ENCODE measurements at regions not wholly inside any gene's neighbourhood (a gene's known extent, or its start where the extent isn't known, plus 50 kb on each side); places are given as distances from the start of the nearest gene placed in this dataset.

DNA sequence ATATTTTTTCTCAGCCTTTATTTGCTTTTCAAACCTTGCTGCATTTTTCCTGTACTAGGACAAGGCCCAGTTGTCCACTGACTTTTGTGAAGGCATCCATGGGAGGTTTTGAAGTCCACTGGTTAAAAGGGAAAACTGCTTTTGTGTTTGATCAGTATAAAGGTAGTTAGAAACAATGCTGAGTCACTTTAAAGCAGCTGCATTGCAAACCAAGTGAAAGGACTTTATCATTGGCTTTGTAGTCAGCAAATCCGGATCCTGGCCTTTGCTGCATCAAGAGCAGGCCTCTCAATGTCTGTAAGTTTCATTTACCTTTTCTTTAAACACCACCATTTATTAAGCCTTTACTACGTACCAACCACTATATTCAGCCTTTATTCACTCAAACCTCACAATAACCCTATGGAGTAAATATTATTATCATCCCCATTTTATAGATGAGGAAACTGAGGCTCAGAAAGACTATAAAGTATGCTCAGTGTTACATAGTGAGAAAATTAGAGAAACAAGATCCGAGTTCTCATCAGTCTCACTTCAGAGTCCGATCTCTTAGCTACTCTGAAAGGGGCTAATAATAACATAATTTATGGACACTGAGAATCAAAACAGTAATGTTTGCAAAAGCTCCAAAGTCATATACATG lies 60.6 kb upstream of the HSD17B12 start:
- TF ChIP-seq POLR2AphosphoS5 (IDR thresholded peaks at IDR 0.05), result no peak
- TF ChIP-seq CTCF (IDR thresholded peaks at IDR 0.05), result no peak
- no peak for TF ChIP-seq EP300 (IDR thresholded peaks at IDR 0.05)

Data from suprapubic skin (tissue), 4 donors.